K562 (cell line): ENCODE measurements at regions not wholly inside any gene's neighbourhood (a gene's known extent, or its start where the extent isn't known, plus 50 kb on each side); places are given as distances from the start of the nearest gene placed in this dataset.

Experiments
- FOXJ2 ChIP-seq: fragments of 200-800 bp; sonication (Bioruptor generic); IDR thresholded peaks from 2 replicates; pipeline ENCODE4 v1.6.1; 2016; ENCODE audit warnings: missing genetic modification characterization, missing compliant biosample characterization
- MBD2 ChIP-seq: sonication (generic); IDR thresholded peaks from 2 replicates; pipeline ENCODE4 v1.6.1; 2016; ENCODE audit warnings: low read depth, borderline replicate concordance
- MECOM ChIP-seq: fragments of 250-450 bp; sonication (Bioruptor Pico); IDR thresholded peaks from 2 replicates; pipeline ENCODE4 v1.8.0; 2022; ENCODE audit warnings: inconsistent platforms
- PML ChIP-seq: IDR thresholded peaks from 2 replicates; pipeline ENCODE4 v1.6.1; 2012; ENCODE audit warnings: low read length, inconsistent platforms
- RBM22 ChIP-seq: fragments of 200-400 bp; formaldehyde crosslinking; IDR thresholded peaks from 2 replicates; pipeline ENCODE4 v1.6.1; 2018; ENCODE audit warnings: low read length, low read depth; ENCODE audit not compliant: poor library complexity, severe bottlenecking
- SMAD4 ChIP-seq: fragments of 250-450 bp; sonication (Bioruptor Pico); conservative IDR thresholded peaks from 2 replicates; pipeline ENCODE4 v1.8.0; 2021; ENCODE audit warnings: inconsistent platforms, mild to moderate bottlenecking, moderate library complexity
- ZNF165 ChIP-seq: fragments of 250-450 bp; sonication (Bioruptor Pico); IDR thresholded peaks from 2 replicates; pipeline ENCODE4 v1.4.0; 2020; ENCODE audit warnings: borderline replicate concordance
- TF ChIP-seq, protein P1 (sequence below): IDR thresholded peaks from 3 replicates; pipeline ENCODE4 v1.6.1; 2011; ENCODE audit warnings: borderline replicate concordance, mild to moderate bottlenecking, moderate library complexity; ENCODE audit not compliant: insufficient read length; ENCODE audit errors: extremely low read depth
- TF ChIP-seq, protein P2 (sequence below): fragments of 250-450 bp; sonication (Bioruptor Pico); IDR thresholded peaks from 2 replicates; pipeline ENCODE4 v1.8.0; 2022; ENCODE audit warnings: inconsistent platforms, mild to moderate bottlenecking, moderate library complexity, borderline replicate concordance

DNA sequence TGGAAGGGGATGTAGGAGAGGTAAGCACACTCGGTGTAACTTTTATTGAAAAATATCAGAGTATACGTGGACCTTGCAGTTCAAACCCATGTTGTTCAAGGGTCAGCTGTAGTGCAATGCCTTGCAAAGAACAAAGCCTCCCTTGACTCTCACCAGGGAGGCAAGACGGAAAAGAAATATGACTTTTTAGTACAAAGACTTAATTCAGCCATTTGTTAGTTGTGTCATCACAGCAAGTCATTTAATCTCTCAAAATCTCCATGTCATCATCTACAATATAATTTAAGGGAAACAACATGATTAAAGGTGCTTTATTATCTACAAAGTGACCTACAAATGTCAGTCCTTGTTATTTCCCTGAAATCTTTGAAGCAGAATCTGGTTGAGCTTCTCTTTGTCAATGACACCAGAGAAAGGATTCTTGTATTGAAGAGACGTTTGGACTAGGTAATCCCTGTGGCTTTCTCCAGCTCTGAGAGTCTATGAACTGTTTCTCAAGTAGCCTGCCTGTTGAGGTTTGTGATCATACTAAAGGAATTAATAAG is 502.8 kb downstream of the REEP3 start (continued):
- TF ChIP-seq, protein P1, sequence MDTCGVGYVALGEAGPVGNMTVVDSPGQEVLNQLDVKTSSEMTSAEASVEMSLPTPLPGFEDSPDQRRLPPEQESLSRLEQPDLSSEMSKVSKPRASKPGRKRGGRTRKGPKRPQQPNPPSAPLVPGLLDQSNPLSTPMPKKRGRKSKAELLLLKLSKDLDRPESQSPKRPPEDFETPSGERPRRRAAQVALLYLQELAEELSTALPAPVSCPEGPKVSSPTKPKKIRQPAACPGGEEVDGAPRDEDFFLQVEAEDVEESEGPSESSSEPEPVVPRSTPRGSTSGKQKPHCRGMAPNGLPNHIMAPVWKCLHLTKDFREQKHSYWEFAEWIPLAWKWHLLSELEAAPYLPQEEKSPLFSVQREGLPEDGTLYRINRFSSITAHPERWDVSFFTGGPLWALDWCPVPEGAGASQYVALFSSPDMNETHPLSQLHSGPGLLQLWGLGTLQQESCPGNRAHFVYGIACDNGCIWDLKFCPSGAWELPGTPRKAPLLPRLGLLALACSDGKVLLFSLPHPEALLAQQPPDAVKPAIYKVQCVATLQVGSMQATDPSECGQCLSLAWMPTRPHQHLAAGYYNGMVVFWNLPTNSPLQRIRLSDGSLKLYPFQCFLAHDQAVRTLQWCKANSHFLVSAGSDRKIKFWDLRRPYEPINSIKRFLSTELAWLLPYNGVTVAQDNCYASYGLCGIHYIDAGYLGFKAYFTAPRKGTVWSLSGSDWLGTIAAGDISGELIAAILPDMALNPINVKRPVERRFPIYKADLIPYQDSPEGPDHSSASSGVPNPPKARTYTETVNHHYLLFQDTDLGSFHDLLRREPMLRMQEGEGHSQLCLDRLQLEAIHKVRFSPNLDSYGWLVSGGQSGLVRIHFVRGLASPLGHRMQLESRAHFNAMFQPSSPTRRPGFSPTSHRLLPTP: no peak
- TF ChIP-seq ZNF165 (CRISPR knock-in tag) (no peak), MECOM (CRISPR knock-in tag) (no peak), PML (no peak), RBM22 (no peak), FOXJ2 (tag) (no peak), SMAD4 (CRISPR knock-in tag) (no peak), MBD2 (no peak)
- TF ChIP-seq, protein P2, sequence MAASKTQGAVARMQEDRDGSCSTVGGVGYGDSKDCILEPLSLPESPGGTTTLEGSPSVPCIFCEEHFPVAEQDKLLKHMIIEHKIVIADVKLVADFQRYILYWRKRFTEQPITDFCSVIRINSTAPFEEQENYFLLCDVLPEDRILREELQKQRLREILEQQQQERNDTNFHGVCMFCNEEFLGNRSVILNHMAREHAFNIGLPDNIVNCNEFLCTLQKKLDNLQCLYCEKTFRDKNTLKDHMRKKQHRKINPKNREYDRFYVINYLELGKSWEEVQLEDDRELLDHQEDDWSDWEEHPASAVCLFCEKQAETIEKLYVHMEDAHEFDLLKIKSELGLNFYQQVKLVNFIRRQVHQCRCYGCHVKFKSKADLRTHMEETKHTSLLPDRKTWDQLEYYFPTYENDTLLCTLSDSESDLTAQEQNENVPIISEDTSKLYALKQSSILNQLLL (CRISPR knock-in tag): no peak
